ENCODE measurements at regions not wholly inside any gene's neighbourhood (a gene's known extent, or its start where the extent isn't known, plus 50 kb on each side); places are given as distances from the start of the nearest gene placed in this dataset.

DNA sequence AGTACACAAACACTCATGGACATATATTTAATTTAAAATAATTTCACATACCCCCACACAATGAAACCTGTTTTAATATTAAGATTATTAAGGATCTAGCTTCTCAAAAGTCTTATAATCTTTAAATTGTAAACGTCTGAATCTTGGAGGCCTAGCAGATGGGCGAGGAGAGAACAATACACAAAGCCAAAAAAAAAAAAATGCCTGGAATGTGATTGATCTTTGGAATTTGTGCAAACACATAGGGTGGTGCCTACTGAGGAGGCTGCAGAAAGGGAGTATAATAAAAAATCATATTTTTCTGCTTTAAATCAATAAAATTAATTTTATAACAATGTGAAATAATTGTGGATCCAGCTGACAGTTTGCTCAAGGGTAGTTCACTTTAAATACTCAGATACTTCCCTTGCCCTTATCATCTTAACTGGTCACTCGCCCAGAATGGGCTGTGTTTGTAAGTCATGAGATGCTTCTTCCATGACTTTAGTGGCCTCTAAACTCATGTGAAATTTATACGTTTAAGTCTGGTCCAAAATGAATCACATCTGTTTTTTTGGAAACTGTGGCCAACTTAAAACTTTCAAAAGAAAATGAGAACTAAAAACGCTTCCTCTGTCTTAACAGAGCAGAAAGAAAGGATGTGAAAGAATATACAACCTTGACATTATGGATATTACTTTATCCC is 802.8 kb upstream of the CXADR start:
- TF ChIP-seq, protein P1, sequence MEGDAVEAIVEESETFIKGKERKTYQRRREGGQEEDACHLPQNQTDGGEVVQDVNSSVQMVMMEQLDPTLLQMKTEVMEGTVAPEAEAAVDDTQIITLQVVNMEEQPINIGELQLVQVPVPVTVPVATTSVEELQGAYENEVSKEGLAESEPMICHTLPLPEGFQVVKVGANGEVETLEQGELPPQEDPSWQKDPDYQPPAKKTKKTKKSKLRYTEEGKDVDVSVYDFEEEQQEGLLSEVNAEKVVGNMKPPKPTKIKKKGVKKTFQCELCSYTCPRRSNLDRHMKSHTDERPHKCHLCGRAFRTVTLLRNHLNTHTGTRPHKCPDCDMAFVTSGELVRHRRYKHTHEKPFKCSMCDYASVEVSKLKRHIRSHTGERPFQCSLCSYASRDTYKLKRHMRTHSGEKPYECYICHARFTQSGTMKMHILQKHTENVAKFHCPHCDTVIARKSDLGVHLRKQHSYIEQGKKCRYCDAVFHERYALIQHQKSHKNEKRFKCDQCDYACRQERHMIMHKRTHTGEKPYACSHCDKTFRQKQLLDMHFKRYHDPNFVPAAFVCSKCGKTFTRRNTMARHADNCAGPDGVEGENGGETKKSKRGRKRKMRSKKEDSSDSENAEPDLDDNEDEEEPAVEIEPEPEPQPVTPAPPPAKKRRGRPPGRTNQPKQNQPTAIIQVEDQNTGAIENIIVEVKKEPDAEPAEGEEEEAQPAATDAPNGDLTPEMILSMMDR (IDR thresholded peaks at IDR 0.05), result no peak
- no peak for TF ChIP-seq POLR2A (IDR thresholded peaks at IDR 0.05)
